ENCODE measurements at regions not wholly inside any gene's neighbourhood (a gene's known extent, or its start where the extent isn't known, plus 50 kb on each side); places are given as distances from the start of the nearest gene placed in this dataset.

- TF ChIP-seq CTCF (IDR thresholded peaks at IDR 0.05) (no peak), POLR2A (IDR thresholded peaks at IDR 0.05) (no peak), POLR2AphosphoS5 (IDR thresholded peaks at IDR 0.05) (no peak)
Measured at GRCh38 chr4:133003169-133003568, 145.9 kb upstream of the PCDH10 start.

Data from breast epithelium (tissue), 3 donors.